GM21423 (cell line): ENCODE measurements at regions not wholly inside any gene's neighbourhood (a gene's known extent, or its start where the extent isn't known, plus 50 kb on each side); places are given as distances from the start of the nearest gene placed in this dataset.
A peak's percentile ranks its signal among the peaks of the same experiment; 100 is the strongest.

Experiments used
- ATAC-seq: cut with Tn5 transposase; IDR thresholded peaks from one replicate; pipeline ENCODE4 v1.9.1; 2021; ENCODE audit warnings: mild to moderate bottlenecking, moderate library complexity; ENCODE audit not compliant: unreplicated experiment

DNA sequence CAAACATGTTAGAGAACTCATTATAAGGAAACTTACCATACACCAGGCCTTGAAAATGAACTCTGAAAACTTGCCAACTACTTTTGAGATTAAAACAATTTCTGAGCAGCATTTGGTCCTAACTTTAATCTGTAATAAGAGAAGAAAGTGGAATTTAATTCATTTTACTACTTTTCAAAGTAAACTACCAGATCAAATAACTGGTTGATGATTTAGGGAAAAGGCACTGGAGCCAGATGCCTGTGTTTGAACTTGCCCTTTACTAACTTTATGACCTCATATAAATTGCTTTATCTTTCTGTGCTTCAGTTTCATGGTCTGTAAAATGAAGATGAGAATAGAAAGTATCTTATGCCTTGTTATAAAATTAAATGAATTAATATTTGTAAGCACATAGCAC is 159.9 kb upstream of the PCDH18 start:
- ATAC-seq = no peak

DNA sequence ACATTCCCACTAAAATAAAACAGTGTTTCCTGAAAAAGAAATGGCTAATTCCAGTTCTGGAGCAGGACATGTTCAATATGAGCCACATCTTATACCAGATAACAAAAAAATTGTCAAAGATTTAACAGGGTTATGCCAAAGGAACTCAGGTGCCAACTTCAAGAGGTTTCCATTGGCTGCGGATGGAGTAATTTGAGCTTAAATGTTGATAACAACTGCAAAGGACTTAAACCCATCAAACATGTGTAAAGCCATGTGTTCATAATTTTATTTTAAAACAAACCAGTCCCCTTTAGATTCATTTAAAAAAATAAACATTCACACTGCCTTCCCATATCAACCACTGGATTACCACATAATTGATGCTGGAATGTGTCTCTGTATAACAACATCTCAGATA is 156.4 kb upstream of the PCDH18 start:
- no peak for ATAC-seq

DNA sequence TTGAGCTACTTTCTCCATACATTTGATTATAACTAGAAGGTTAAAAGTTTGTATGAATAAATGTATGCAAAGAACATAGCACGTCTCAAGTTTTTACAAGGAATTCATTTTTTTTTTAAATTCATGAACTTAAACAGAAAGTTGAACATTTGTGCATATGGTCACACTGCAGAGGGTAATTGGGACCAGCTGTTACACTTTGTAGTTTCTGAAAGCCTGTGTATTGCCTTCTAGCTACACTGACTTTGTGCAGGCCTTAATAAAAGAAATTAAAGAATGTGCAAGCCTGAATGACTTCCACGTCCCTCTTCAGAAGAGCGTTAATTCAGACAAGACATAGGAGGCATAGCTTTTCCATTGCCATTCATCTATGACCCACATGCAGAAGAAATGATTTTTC is 153.1 kb upstream of the PCDH18 start:
- ATAC-seq = no peak

DNA sequence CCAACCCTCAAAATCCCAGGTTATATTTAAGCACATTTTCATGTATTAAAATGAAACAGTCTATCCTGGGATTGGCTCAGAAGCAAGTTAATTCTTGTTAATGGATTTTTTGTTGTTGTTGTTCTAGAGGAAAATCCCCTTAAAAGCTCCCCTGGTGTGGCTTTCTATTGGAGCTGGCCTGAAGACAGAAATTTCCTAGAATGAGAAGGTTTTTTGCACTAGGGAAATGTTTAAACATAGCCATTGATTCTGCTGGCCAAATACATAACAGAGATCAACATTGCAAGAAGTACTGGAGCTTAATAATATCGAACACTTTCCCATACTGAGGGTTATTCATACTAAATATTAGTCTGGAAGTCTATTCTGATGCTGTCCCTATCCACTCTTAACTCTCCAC is 148.8 kb upstream of the PCDH18 start:
- no peak for ATAC-seq

DNA sequence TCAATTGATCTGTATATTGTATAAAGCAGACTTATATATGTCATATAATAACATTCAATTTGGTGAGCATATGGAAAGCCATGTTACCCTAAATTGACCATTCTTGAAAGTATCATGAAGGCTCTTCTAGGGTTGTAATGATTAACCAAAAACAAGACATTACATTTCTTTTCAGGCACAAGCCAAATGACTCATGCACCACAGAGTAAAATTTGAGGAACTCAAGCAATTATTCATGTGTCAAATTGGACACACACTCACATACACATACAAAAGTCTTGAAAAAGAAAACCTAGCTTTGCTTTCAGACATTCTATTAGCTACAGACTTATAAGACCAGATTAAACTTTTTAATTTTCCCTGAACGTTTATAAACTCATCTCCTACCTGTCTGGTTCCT is 146.5 kb upstream of the PCDH18 start:
- peak; percentile 67 for ATAC-seq

DNA sequence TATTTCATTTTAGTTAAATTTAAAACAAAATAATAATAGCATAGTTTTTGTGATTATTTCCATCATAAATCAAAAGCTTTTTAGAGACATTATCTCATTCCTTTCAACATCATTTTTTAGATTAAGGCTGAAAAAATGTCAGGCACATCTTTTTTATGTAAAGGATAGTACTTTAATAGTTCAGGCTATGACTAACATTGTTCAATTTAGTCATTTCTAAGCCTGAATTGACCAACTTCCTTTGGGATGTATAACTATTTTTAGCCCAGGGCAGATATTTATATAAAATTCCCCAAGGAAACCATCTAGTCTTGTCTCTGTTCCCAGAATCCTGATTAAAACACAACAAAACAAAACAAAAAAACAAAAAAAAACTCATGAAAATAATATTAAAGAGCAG is 145.6 kb upstream of the PCDH18 start:
- ATAC-seq = no peak

DNA sequence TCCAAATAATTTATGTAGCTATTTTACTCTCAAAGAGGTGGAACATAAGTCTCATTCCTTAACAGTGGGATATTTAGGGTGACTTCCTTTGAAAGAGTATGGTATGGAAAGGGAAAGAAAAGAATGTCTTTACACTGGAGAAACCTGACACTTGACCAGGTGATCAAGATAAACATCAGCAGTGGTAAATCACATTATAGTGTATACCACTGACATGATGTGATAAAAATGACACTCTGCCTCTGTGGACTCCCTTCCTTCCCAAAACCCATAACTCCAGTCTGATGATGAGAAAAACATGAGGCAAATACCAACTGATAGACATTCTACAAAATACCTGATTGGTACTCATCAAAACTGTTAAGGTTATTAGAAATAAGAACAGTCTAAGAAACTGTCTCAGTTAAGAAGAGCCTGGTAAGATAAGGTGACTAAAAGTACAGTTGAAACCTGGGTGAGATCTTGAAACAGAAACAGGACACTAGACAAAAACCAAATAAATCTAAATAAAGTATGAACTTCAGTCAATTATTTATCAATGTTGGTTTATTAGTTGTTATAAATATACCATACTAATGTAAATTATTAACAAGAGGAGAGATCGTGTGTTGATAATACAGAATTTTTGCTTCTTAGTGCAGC is 144.2 kb upstream of the PCDH18 start:
- ATAC-seq = no peak

DNA sequence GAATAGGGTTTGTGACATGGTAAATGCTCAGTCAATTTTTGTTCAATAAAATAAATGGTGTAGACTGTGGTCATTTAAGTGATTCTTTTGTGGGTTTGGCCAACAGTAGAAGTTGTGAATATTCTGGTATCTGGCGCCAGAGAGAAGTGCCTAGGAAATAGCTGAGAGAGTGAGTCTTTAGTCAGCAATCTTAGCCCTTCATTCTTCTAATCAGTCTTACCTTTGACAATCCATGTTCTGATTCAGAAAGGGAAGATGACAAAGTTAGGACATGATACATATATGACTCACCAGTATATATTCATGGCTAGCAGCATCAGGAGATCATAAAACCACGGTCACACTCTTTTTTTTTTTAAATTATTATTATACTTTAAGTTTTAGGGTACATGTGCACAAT is 141.8 kb upstream of the PCDH18 start:
- ATAC-seq = no peak

DNA sequence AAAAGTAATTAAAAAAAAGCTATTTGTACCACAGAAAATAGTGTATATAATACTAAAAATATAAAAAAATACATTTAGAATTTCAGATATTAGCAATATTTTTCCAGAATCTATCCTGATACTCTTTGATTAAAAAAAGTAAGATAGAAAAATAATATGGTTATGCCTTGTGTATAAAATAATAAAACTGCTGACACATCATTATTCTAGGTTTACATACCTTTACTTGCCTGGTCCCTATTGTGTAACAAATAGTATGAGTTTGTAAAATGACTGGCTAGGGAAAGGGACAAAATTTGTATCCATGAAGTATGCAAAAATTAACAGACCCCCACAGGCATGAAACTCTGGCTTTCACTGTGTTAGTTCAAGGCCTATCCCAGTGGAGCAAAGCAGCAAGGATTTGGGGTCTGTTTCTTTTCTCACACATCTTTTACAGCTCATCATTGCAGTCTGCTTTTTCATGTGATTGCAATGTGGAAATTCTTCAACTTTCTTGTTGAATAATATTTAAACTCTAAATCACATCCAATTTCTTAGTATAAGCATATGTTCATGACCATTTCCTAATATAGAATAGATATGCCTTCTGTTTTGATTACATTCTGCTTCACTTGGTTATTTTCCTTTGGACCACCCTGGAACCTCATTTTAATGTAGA is 136.7 kb upstream of the PCDH18 start:
- no peak for ATAC-seq

DNA sequence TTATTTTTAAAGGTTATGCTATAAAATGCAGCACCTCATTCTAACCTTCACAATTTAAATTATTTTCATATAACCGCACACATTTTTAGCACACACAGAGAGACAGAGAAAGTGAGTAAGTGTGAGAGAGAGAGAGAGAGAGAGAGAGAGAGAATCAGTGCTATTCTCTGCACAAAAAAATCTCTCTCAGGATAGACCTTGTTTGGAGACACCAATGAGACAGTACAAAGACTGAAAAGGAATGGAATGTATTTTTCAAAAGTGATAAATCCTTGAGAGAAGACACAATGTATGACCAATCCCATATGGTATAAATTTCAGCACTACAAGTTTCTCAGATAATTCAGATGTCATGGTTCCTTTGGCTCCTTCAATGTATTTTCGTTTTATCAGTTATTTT is 132.1 kb upstream of the PCDH18 start:
- ATAC-seq = no peak

DNA sequence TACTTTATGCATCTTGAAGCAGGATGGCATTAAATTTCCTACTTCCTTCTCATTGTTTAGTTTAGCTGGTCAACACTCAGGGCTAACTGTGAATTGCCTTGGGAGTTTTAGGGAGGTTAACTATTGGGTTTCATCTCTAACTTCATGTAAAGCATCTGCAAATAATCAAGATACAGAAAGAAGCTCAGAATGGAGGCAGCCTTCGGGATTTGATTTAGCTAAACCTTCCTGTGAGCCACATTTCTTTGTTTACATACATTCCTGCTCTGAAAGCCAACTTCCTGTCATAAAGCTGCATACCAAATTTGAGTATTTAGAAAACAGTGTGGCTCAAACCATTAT is 131.7 kb upstream of the PCDH18 start:
- ATAC-seq = no peak

DNA sequence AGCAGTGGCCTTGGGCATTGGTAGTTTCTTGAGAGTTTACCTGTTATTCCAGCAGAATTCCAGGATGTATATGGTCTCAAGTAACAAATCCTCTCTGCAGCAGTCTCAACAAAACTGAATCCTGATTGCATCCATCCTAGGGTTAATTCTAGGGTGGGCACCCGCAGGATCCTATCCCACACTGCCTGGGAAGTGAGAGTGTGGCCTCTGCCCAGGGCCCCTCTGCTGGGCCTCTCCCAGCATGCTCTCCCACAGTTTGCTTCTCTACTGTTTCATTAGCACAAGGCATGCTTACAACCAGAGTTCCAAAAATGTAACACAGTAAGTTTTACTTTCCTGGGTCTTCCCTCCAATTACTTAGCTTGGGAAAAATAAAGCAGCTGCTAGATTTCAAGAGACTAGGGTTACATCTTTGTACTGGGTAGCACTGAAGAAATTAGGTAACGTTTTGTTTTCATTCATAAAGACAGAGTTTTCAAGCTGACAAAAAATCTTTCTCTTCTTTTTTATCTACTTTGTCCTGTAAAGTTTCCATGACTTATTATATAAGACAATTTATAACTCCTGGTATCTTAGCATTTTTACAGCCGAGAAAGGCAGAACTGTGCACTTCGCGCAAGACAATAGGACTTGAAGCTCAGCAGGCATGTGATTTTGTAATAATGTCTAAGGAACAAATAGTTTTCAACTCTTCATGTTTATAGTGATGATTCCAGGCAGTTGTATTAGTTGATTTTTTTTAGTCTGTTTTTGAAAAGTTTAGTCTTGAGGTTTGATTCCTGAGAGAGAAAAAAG is 131.2 kb upstream of the PCDH18 start:
- no peak for ATAC-seq

DNA sequence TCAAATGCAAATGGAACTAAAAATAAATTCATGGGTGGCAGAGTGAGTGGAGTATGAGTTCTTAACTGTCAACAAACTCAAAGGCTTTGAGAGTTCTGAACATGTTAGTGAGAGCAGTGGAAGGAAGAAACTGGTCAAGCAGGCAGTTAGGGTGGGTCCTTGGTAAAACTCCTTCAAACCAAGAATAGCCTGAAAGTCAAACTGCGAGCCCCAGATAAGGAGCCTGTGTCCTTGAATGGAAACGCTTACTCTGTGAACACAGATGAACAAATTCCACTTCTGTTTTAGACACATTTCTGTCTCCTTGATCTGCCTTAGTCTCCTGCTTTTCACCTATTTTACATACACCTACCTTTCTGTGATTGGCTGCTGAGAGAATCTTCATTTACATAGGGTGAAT is 129.4 kb upstream of the PCDH18 start:
- no peak for ATAC-seq

DNA sequence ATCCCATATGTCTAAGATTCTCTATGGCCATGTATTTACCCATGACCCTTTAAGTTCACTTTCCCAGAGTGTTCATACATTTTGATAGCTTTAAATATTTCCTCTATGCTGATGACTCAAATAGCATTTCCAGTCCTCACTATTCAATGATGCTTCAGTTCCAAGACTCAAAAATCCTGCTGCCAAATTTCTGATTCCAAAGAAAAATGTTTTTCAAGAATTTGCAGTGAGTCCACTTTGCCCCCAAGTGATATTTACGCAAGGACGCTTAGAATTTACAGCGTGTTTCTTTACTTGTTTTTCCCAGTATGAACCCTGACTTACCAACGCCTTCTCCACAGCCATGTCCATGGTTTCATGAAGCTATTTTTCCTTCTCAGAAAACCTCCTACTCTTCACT is 127.9 kb upstream of the PCDH18 start:
- ATAC-seq = no peak

DNA sequence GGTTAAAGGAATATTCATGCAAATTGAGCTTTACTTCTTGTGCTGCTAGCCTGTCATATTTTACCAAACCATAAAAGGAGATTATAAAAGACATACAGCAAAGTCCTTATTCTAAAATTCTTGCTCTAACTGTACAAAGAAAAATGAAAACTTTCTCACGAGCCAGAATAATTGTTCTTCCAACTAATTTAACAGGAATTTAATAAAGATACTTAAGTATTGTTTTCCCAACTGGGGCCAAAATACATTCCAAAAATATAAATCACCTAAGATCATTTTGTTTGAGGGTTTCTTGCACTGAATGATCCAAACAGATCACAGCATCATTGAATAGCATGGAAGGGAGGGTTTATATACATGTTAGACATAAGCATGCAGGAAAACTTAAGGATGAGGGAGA is 127.1 kb upstream of the PCDH18 start:
- ATAC-seq = no peak

DNA sequence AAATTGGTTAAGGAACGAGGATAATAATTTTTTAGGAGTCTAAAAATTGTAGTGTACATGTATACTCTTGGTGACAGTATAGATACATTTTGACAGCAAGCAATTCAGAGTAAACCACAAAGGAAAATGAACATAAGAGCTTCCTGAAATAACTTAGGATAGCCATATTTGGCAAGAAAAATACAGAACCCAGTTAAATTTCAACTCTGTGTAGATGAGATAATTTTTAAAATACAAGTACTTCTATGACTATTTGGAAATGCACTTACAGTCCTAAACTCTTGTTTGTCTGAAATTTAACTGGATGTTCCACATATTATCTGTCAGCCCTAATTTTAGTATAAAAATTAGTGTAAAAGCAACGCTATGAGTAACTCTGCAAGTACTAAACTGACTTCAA is 124.4 kb upstream of the PCDH18 start:
- no peak for ATAC-seq

DNA sequence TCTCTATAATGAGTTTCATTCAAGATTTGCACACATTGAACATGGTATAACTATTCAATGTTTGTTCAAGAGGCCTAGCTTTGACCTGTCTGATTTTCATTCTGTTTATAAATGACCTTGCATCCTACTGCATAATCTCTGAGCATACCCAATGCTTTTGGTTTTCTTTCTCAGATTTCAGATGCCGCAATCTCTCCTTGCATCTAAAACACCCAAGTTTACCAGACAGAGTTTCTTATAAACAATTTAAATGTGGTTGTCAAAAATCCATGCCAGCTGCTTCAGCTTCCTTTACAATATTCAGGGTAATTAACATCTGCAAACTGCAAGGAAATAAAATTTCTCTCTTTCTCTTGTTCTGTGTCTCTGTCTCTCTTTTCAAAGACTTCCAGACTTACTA is 123.0 kb upstream of the PCDH18 start:
- ATAC-seq = no peak

DNA sequence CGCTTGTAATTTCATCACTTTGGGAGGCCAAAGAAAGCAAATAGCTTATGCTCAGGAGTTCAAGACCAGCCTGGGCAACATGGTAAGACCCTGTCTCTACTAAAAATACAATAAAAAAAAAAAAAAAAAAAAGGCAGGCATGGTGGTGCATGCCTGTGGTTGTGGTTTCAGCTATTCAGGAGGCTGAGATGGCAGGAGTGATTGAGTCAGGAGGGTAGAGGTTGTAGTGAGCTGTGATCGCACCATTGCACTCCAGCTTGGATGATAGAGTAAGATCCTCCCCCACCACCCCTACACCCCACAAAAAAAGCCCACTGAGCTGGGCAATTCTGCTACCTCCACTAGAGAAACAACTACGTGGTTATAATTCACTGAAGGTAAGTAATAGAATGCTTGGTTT is 118.8 kb upstream of the PCDH18 start:
- ATAC-seq = no peak

DNA sequence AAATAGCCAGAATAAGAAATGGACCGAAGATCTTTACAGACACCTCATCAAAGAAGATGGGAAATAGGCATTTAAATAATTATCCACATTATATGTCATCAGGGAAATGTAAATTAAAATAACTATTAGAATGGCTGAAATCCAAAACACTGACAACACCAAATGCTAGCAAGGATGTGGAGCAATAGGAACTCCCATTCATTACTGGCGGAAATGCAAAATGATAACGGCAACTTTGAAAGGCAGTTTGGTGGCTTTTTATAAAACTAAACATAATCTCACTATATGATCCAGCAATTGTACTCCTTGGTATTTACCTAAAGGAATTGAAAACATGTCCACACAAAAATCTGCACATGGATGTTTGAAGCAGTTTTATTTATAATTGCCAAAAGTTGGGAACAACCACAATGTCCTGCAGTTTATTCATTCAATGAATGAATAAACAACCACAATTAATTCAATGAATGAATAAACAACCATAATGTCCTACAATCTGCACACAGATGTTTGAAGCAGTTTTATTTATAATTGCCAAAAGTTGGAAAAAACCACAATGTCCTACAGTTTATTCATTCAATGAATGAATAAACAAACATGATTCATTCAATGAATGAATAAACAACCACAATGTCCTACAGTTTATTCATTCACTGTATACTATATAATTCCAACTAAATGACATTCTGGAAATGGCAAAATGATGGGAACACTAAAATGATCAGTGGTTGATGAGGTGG is 117.6 kb upstream of the PCDH18 start:
- no peak for ATAC-seq

DNA sequence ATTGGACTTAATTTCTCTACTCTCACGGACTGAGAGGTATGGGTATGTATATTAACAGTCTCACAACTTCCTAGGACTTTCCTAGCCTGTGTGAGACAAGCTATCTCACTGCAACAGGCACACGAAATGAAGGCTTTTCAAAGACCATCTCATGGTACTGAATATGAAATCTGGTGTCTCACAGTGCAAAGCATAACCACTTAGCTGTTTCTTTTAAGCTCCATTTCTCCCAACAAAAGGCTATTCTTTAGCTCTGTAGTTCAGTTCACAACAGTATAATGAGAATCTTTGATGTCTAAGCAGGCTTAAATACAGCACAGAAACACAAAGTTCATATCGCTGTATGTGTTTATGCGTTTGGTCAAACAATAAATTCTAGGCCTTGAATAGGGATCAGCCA is 116.2 kb upstream of the PCDH18 start:
- no peak for ATAC-seq

DNA sequence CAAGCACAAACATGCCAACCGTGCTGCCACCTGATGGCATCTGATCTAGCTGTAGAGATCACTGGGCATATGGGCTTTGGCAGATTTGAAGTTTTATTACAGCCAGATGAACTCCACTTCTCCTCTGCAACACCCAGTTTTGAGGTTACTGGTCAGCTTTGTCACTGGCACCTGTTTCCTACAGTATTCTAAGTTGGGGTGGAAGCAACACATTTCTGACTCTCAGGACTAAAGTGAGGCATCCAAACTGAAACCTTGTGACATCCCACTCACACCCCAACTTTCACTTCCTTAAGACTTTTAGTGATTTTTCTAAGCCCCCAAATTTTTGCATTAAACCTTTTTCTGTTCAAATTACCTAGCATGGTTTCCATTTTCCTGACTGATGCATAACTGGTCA is 115.1 kb upstream of the PCDH18 start:
- ATAC-seq = peak; percentile 75

DNA sequence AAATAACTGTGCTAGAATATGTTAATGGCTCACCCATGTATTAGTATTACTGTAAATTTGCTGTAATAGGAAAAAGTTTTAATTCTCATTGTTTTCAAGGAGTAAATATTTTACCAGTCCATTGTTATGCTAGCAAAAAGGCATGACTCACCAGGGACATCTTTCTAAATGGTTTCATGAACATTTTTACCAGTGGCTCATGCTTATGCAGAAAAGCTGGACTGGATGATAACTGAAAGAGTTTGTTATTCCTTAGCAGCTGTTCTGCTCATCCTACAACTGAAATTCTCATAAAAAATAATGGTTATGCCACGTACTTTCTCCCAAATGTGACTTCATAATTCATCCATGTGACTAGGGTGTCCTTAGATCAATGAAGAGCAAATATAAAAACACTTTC is 111.9 kb upstream of the PCDH18 start:
- ATAC-seq = no peak
